B cell (primary cell): ENCODE measurements at regions not wholly inside any gene's neighbourhood (a gene's known extent, or its start where the extent isn't known, plus 50 kb on each side); places are given as distances from the start of the nearest gene placed in this dataset.

Experiments
- ATAC-seq: fragments of 200-7000 bp; cut with Tn5 transposase; one replicate; pipeline ENCODE4 v1.10.0; 2021; ENCODE audit warnings: low read depth, mild to moderate bottlenecking, moderate number of reproducible peaks, moderate library complexity
- CTCF ChIA-PET: fragments of 350-600 bp; sonication (Branson Sonifier 250); formaldehyde crosslinking; loops from one replicate; lab custom pipeline; 2021; ENCODE audit warnings: antibody characterized with exemption, inconsistent platforms; lab: Charles Lee
- POLR2A ChIA-PET: fragments of 350-600 bp; sonication (Branson Sonifier 250); formaldehyde crosslinking; loops from one replicate; lab custom pipeline; 2021; ENCODE audit warnings: antibody characterized with exemption; lab: Charles Lee
- DNase-seq: peaks from one replicate; pipeline ENCODE4 v3.0.0; 2013
- H2AFZ ChIP-seq: 2 replicates; pipeline ENCODE4 v1.6.1; 2012; ENCODE audit warnings: mild to moderate bottlenecking, low read depth, low read length; ENCODE audit not compliant: insufficient read depth, poor library complexity, severe bottlenecking
- H3K27ac ChIP-seq, 2 donors: 1 replicate in 1 of 2; 2 replicates in 1 of 2; pipeline ENCODE4 v1.5.1; 2012 to 2013; ENCODE audit warnings: low read length in 2 of 2, mild to moderate bottlenecking in 2 of 2, moderate library complexity in 1 of 2
- H3K27me3 ChIP-seq, 4 experiments: fragments of 200-600 bp in 1 of 4; sonication (generic) in 1 of 4; replicated peaks in 1 of 4; 1 replicate in 2 of 4; 2 replicates in 2 of 4; pipeline versions ENCODE4 v1.6.1 to v1.7.0; 2013 to 2016; ENCODE audit warnings: low read length in 3 of 4, mild to moderate bottlenecking in 2 of 4, mixed read lengths in 1 of 4, moderate library complexity in 1 of 4; ENCODE audit not compliant: insufficient read depth in 4 of 4, control insufficient read depth in 3 of 4; ENCODE audit errors: control extremely low read depth in 1 of 4
- H3K36me3 ChIP-seq, 2 experiments: replicated peaks in 1 of 2; 1 replicate in 1 of 2; 2 replicates in 1 of 2; pipeline versions ENCODE4 v1.6.1 to v1.7.1; 2013; ENCODE audit warnings: low read length in 1 of 2; ENCODE audit not compliant: insufficient read depth in 2 of 2, control insufficient read depth in 1 of 2; ENCODE audit errors: control extremely low read depth in 1 of 2, extremely low read depth in 1 of 2
- H3K4me1 ChIP-seq, 2 donors: fragments of 200-600 bp in 1 of 2; sonication (generic) in 1 of 2; 1 replicate in 1 of 2; 2 replicates in 1 of 2; pipeline versions ENCODE4 v1.5.1 to v1.6.1; 2013 to 2017; ENCODE audit warnings: low read length in 2 of 2; ENCODE audit not compliant: control insufficient read depth in 2 of 2, insufficient read depth in 2 of 2
- H3K4me2 ChIP-seq: replicated peaks from 2 replicates; pipeline ENCODE3; 2012; ENCODE audit warnings: mild to moderate bottlenecking, low read depth, low read length; ENCODE audit not compliant: poor library complexity, severe bottlenecking
- H3K4me3 ChIP-seq, 5 experiments: fragments of 200-600 bp in 1 of 5; sonication (generic) in 1 of 5; 1 replicate in 3 of 5; 2 replicates in 2 of 5; pipeline versions ENCODE4 v1.5.1 to v1.7.0; 2011 to 2016; ENCODE audit warnings: low read length in 4 of 5, mild to moderate bottlenecking in 4 of 5, low read depth in 2 of 5, control low read depth in 1 of 5, moderate library complexity in 1 of 5; ENCODE audit not compliant: insufficient read depth in 1 of 5; ENCODE audit errors: control extremely low read depth in 1 of 5, extremely low read depth in 1 of 5
- H3K79me2 ChIP-seq: fragments of 200-600 bp; sonication (generic); one replicate; pipeline ENCODE4 v1.6.0; 2016; ENCODE audit warnings: low read length; ENCODE audit not compliant: control insufficient read depth, insufficient read depth
- H3K9ac ChIP-seq: fragments of 200-600 bp; sonication (generic); 2 replicates; pipeline ENCODE4 v1.6.1; 2017; ENCODE audit warnings: mild to moderate bottlenecking, low read length, moderate library complexity
- H3K9me3 ChIP-seq, 3 donors: one replicate each; pipeline versions ENCODE4 v1.6.1 to v1.7.1; 2013; ENCODE audit warnings: low read length in 2 of 3; ENCODE audit not compliant: control insufficient read depth in 2 of 3, insufficient read depth in 1 of 3; ENCODE audit errors: control extremely low read depth in 1 of 3
- H4K20me1 ChIP-seq: 2 replicates; pipeline ENCODE4 v1.6.0; 2012; ENCODE audit warnings: mild to moderate bottlenecking, low read length; ENCODE audit not compliant: insufficient read depth, control insufficient read depth, poor library complexity, severe bottlenecking
- H3K27ac Mint-ChIP-seq: one replicate; pipeline ENCODE4 v1.8.0; 2021; ENCODE audit warnings: mixed read lengths
- H3K27me3 Mint-ChIP-seq: one replicate; pipeline ENCODE4 v1.8.0; 2021; ENCODE audit warnings: mixed read lengths
- H3K4me1 Mint-ChIP-seq: one replicate; pipeline ENCODE4 v1.8.0; 2021; ENCODE audit warnings: mixed read lengths
- H3K4me3 Mint-ChIP-seq: one replicate; pipeline ENCODE4 v1.8.0; 2021; ENCODE audit warnings: mixed read lengths
- H3K9me3 Mint-ChIP-seq: one replicate; pipeline ENCODE4 v1.8.0; 2022; ENCODE audit warnings: mixed read lengths; ENCODE audit not compliant: insufficient read depth
- EZH2 ChIP-seq: IDR thresholded peaks from 2 replicates; pipeline ENCODE4 v1.6.1; 2012; ENCODE audit warnings: borderline replicate concordance, low read depth, mild to moderate bottlenecking, moderate library complexity, low read length; ENCODE audit not compliant: insufficient read depth, poor library complexity, severe bottlenecking
- WGBS: methylation state at CpG from one replicate; pipeline ENCODE4 v1.1.5; 2013; ENCODE audit warnings: missing lambda C conversion rate; ENCODE audit not compliant: insufficient coverage; 5-methylcytosine and 5-hydroxymethylcytosine counted together
- intact Hi-C: fragments of 100-400 bp; cut with micrococcal nuclease; formaldehyde crosslinking; loops from one replicate; pipeline ENCODE4 v1.10.0; 2022
- TF ChIP-seq, protein P1 (sequence below): fragments of 200-600 bp; IDR thresholded peaks from one replicate; pipeline ENCODE4 v1.8.0; 2022; ENCODE audit warnings: antibody characterized with exemption, mild to moderate bottlenecking

- no peak overlapping the region for H3K4me3 Mint-ChIP-seq
- DNase-seq (no peak), ATAC-seq (no peak)
- no peaks in the 10 kb centered on the region for H3K4me1 Mint-ChIP-seq
- intact Hi-C loops, result no loop called here
- no peaks in the 10 kb centered on the region for H3K27me3 Mint-ChIP-seq
- H3K36me3 ChIP-seq, result no peaks in the 10 kb centered on the region
- ChIA-PET CTCF (no interaction called here), POLR2A (no interaction called here)
- no peaks in the 10 kb centered on the region for H4K20me1 ChIP-seq
- TF ChIP-seq, protein P1, sequence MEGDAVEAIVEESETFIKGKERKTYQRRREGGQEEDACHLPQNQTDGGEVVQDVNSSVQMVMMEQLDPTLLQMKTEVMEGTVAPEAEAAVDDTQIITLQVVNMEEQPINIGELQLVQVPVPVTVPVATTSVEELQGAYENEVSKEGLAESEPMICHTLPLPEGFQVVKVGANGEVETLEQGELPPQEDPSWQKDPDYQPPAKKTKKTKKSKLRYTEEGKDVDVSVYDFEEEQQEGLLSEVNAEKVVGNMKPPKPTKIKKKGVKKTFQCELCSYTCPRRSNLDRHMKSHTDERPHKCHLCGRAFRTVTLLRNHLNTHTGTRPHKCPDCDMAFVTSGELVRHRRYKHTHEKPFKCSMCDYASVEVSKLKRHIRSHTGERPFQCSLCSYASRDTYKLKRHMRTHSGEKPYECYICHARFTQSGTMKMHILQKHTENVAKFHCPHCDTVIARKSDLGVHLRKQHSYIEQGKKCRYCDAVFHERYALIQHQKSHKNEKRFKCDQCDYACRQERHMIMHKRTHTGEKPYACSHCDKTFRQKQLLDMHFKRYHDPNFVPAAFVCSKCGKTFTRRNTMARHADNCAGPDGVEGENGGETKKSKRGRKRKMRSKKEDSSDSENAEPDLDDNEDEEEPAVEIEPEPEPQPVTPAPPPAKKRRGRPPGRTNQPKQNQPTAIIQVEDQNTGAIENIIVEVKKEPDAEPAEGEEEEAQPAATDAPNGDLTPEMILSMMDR, result no peak
- TF ChIP-seq EZH2, result no peak
- H3K27me3 ChIP-seq, result no peaks in the 10 kb centered on the region
- 38% methylated on average over 2 of the region's 3 CpGs for WGBS
- H3K4me3 ChIP-seq, result no peak overlapping the region
- H3K4me1 ChIP-seq, result no peaks in the 10 kb centered on the region
- H3K4me2 ChIP-seq, result no peak overlapping the region
- H3K79me2 ChIP-seq, result no peaks in the 10 kb centered on the region
- no peak overlapping the region for H2AFZ ChIP-seq
- H3K27ac Mint-ChIP-seq, result no peak overlapping the region
- no peaks in the 10 kb centered on the region for H3K9me3 Mint-ChIP-seq
- H3K27ac ChIP-seq, result no peak overlapping the region
- no peaks in the 10 kb centered on the region for H3K9me3 ChIP-seq
- no peak overlapping the region for H3K9ac ChIP-seq
These were observed 158.6 kb downstream of the ICE1 start for GRCh38 chr5:5581080-5581479.

DNA sequence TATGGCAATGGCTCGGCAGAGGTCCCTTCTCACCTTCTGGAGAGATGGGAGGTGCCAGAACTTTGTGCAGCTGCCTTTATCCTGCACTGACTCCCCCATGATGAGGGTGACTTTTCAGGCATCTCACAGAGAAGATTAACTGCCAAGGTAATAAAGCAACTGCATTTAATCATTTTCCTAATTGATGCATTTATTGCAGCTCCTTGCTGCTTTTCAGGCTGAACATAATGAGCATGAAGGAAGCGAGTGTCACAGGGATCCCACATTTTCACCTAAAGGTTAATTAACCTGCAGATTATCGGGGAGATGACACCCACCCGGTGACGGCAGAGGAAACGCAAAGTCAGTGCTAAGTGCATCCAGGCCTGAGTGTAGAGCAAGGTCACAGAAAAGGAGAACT is 154.3 kb downstream of the ICE1 start:
- intact Hi-C loops, result no loop called here
- no peaks in the 10 kb centered on the region for H3K4me1 Mint-ChIP-seq

More for the DNA sequence above, 154.3 kb downstream of the ICE1 start:
- DNase-seq (no peak), ATAC-seq (no peak)
- Histone ChIP-seq H4K20me1 (no peaks in the 10 kb centered on the region), H3K79me2 (no peaks in the 10 kb centered on the region), H3K4me3 (no peak overlapping the region), H3K4me1 (no peaks in the 10 kb centered on the region), H3K36me3 (no peaks in the 10 kb centered on the region), H3K27me3 (no peaks in the 10 kb centered on the region), H2AFZ (no peak overlapping the region), H3K9ac (no peak overlapping the region), H3K4me2 (no peak overlapping the region), H3K9me3 (peaks cover 0 to 4% (median 0%) of the 10 kb centered on the region in 3 donors), H3K27ac (no peak overlapping the region)
- H3K4me3 Mint-ChIP-seq, result no peak overlapping the region
- ChIA-PET CTCF (no interaction called here), POLR2A (no interaction called here)
- TF ChIP-seq, protein P1, result no peak
- TF ChIP-seq EZH2, result no peak
- peaks cover 5% of the 10 kb centered on the region for H3K27me3 Mint-ChIP-seq
- H3K9me3 Mint-ChIP-seq, result no peaks in the 10 kb centered on the region
- whole genome bisulfite sequencing, result 86% methylated on average over 4 of the region's 6 CpGs
- no peak overlapping the region for H3K27ac Mint-ChIP-seq
